GM06990 (cell line): ENCODE measurements at regions not wholly inside any gene's neighbourhood (a gene's known extent, or its start where the extent isn't known, plus 50 kb on each side); places are given as distances from the start of the nearest gene placed in this dataset.

Experiments used
- DNase-seq: peaks from one replicate; pipeline ENCODE4 v3.0.0-alpha.2; 2011; ENCODE audit not compliant: insufficient read length; ENCODE audit errors: extremely low read depth
- H3K27me3 ChIP-seq: replicated peaks from 2 replicates; pipeline ENCODE4 v1.6.0; 2011; ENCODE audit warnings: low read length; ENCODE audit not compliant: control insufficient read depth, insufficient read depth
- H3K36me3 ChIP-seq: 2 replicates; pipeline ENCODE4 v1.5.1; 2011; ENCODE audit warnings: low read length; ENCODE audit not compliant: control insufficient read depth, insufficient read depth
- H3K4me3 ChIP-seq: replicated peaks from 2 replicates; pipeline ENCODE4 v1.5.1; 2011; ENCODE audit warnings: low read depth, mild to moderate bottlenecking, control low read depth, low read length
- CTCF ChIP-seq: IDR thresholded peaks from 2 replicates; pipeline ENCODE4 v1.5.1; 2011; ENCODE audit warnings: low read length, control low read depth, mild to moderate bottlenecking, inconsistent platforms; ENCODE audit not compliant: insufficient read depth, poor library complexity, severe bottlenecking

GRCh38 chr21:24025101-24025500 is 1582.2 kb downstream of the MRPL39 start:
- Histone ChIP-seq H3K36me3 (no peaks in the 10 kb centered on the region), H3K4me3 (no peak overlapping the region), H3K27me3 (no peaks in the 10 kb centered on the region)
- no peak for TF ChIP-seq CTCF
- DNase-seq: no peak

- H3K4me3 ChIP-seq: no peak overlapping the region
- H3K27me3 ChIP-seq: no peaks in the 10 kb centered on the region
- H3K36me3 ChIP-seq: no peaks in the 10 kb centered on the region
- DNase-seq: no peak
- no peak for TF ChIP-seq CTCF
Observed at GRCh38 chr21:24023936-24024335, 1583.3 kb downstream of the MRPL39 start.

- no peak for TF ChIP-seq CTCF
- Histone ChIP-seq H3K4me3 (no peak overlapping the region), H3K36me3 (no peaks in the 10 kb centered on the region), H3K27me3 (no peaks in the 10 kb centered on the region)
- DNase-seq: no peak
Observed at GRCh38 chr21:24023402-24023801, 1583.9 kb downstream of the MRPL39 start.

GRCh38 chr21:24014381-24014780 is 1592.9 kb downstream of the MRPL39 start:
- DNase-seq: no peak
- no peak for TF ChIP-seq CTCF
- H3K27me3 ChIP-seq: no peaks in the 10 kb centered on the region
- H3K36me3 ChIP-seq: no peaks in the 10 kb centered on the region
- no peak overlapping the region for H3K4me3 ChIP-seq

GRCh38 chr21:24011087-24011486 is 1596.2 kb downstream of the MRPL39 start:
- Histone ChIP-seq H3K27me3 (no peaks in the 10 kb centered on the region), H3K4me3 (no peak overlapping the region), H3K36me3 (no peaks in the 10 kb centered on the region)
- DNase-seq: no peak
- TF ChIP-seq CTCF: no peak

- no peak overlapping the region for H3K4me3 ChIP-seq
- DNase-seq: no peak
- no peak for TF ChIP-seq CTCF
- no peaks in the 10 kb centered on the region for H3K27me3 ChIP-seq
- no peaks in the 10 kb centered on the region for H3K36me3 ChIP-seq
Observed at GRCh38 chr21:24007592-24007991, 1599.7 kb downstream of the MRPL39 start.
